HG02938 (cell line): ENCODE measurements at regions not wholly inside any gene's neighbourhood (a gene's known extent, or its start where the extent isn't known, plus 50 kb on each side); places are given as distances from the start of the nearest gene placed in this dataset.
A peak's percentile ranks its signal among the peaks of the same experiment; 100 is the strongest.
"Not testable (repeated sequence)": the region's sequence is repeated elsewhere in the genome, so short reads cannot be mapped to it uniquely, and the experiment has no call there.

Source experiments
- ATAC-seq: cut with Tn5 transposase; IDR thresholded peaks from one replicate; pipeline ENCODE4 v1.9.1; 2021; ENCODE audit warnings: mild to moderate bottlenecking, moderate library complexity; ENCODE audit not compliant: unreplicated experiment

DNA sequence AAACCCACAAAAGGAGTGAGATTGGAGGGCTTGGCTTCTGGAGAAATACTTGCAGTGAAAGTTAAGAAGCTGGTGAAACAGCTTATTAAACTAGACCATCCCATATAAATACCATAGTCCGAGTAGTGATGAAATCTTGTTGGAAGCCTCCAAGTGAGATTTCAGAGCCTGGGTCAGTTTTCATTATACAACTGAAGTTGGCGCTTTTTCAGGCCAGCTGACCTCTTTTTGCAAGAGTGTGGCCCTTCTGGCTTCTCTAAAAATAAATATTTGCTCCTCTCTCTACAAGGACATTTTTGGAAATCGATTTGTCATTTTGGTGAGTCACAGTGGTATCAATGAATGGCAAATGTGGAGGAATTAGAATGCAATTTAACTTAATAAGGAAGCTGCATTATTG is 51.2 kb upstream of the THRB start:
- no peak for ATAC-seq

DNA sequence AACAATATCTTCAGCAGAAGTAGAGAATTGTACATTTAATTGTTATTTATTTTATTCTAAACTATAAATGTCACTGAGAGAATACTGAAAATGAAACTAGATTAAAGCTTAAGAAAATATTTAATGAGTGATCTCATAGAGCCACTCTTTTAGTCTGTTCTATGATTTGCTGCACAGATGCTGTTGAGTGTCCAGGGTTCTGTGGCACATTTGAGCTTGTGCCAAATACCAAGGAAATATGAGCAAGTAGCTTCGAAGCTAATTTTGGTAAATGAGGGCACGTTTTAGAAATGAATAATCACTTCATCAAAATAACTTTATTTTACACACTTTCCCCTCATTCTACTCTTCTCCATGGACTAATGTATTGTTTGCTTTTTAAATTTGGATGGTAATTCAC is 53.6 kb upstream of the THRB start:
- ATAC-seq: no peak

GRCh38 chr3:24550588-24550987 is 55.9 kb upstream of the THRB start:
- no peak for ATAC-seq

DNA sequence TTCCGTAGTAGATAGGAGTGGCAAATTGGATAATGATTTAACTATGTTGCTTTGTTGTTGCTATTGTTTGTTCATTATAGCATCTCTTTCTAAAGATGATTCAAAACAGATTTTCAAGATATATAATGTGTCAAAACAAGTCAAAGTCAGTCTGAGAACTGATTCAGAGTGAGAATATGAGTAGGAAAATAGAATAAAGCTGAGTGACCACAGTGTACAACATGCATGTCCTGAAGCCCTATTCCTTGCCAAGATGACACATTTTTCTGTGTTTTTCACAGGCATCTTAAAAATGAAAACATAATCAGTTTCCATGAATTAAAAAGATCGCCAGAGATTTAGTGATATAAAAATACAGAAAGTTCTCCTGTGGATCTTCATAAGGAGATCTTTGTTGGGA is 57.0 kb upstream of the THRB start:
- no peak for ATAC-seq

DNA sequence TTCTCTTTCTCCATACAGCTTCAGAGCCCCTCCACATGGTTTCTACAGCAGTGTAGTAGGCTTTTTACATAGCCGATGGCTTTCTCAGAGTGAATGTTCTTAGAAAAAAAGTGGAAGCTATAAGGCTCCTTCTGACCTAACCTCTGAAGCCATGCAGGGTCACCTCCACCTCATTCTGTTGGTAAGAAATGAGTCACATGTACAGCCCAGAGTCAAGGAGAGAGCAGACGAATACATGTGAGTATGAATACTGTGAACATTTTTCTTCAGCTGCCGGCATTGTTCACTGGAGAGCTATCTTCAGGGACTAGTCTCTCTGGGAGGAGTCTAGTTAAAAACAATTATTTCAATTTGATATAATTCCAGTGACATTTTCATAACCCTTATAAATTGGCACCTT is 68.2 kb upstream of the THRB start:
- ATAC-seq: peak; percentile 70

DNA sequence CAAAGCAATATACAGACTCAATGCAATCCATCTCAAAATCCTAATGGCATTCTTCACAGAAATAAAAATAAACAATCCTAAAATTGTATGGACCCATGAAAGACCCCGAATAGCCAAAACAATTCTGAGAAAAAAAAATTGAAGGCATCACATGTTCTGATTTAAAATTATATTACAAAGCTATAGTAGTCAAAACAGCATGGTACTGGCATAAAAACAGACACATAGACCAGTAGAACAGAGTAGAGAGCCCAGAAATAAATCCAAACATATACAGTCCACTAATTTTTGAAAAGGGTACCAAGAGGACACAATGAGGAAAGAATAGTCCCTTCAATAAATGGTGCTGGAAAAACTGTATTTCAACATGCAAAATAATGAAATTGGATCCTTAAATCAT is 70.4 kb upstream of the THRB start:
- ATAC-seq: no peak

DNA sequence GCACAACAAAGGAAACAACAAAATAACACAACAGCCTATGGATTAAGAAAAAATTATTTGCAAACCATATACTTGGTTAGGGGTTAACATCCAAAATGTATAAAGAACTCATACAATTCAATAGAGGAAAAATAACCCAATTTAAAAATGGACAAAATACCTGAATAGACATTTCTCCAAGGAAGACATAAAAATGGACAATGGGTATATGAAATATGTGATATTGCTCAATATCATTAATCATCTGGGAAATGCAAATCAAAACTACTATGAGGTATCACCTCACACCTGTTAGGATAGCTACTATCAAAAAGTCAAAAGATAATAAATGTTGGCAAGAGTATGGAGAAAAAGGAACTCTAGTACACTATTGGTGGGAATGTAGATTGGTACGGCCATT is 71.0 kb upstream of the THRB start:
- no peak for ATAC-seq

- ATAC-seq: no peak
Measured at GRCh38 chr3:24566927-24567326, 72.3 kb upstream of the THRB start.

DNA sequence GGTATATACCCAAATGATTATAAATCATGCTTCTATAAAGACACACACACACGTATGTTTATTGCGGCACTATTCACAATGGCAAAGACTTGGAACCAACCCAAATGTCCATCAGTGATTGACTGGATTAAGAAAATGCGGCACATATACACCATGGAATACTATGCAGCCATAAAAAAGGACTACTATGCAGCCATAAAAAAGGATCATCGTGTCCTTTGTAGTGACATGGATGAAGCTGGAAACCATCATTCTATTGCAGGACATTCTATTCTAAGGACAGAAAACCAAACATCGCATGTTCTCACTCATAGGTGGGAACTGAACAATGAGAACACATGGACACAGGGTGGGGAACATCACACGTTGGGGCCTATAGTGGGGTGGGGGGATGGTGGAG is 77.8 kb upstream of the THRB start:
- ATAC-seq: not testable (repeated sequence)

GRCh38 chr3:24573576-24573975 is 78.9 kb upstream of the THRB start:
- no peak for ATAC-seq

DNA sequence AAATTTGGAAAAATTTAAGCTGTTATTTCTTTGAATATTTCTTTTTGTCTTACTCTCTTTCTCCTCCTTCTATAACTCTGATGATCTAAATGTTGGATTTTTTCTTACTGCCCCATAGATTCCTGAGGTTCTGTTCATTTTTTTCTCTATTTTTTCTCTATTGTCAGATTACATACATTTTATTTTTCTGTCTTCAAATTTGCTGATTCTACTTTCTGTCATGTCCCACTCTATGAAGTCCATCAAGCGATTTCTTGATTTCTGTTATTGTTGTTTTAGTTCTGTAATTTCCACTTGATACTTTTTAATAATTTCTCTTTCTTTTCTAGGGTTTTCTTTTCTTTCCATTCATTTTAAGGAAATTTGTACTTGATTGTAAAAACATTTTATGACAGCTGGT is 83.7 kb upstream of the THRB start:
- no peak for ATAC-seq

DNA sequence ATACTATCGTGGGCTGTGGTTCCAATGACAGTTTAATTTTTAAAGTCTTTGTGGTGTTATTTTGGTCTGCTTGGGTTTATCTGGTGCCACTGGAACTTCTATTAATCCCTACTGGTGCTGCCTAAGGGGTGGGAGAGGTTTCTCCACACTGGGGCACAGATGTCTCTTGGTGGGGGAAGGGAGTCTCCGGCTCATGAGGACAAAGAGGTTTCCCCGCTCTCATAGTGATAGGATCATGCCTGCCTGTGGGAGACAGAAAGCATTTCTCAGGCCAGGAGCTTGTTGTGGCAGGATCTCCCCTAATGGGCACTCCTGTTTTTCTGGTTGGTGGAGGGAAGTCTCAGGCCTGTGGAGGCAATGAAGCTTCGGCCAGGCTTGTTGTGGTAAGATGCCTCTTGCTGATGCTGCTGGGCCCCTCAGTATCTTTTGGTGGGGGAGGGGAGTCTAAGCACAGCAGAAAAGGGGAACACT is 84.3 kb upstream of the THRB start:
- ATAC-seq: no peak

- no peak for ATAC-seq
Measured at GRCh38 chr3:24582431-24583403, 88.1 kb upstream of the THRB start.

- ATAC-seq: no peak
Measured at GRCh38 chr3:24586920-24587319, 92.3 kb upstream of the THRB start.

DNA sequence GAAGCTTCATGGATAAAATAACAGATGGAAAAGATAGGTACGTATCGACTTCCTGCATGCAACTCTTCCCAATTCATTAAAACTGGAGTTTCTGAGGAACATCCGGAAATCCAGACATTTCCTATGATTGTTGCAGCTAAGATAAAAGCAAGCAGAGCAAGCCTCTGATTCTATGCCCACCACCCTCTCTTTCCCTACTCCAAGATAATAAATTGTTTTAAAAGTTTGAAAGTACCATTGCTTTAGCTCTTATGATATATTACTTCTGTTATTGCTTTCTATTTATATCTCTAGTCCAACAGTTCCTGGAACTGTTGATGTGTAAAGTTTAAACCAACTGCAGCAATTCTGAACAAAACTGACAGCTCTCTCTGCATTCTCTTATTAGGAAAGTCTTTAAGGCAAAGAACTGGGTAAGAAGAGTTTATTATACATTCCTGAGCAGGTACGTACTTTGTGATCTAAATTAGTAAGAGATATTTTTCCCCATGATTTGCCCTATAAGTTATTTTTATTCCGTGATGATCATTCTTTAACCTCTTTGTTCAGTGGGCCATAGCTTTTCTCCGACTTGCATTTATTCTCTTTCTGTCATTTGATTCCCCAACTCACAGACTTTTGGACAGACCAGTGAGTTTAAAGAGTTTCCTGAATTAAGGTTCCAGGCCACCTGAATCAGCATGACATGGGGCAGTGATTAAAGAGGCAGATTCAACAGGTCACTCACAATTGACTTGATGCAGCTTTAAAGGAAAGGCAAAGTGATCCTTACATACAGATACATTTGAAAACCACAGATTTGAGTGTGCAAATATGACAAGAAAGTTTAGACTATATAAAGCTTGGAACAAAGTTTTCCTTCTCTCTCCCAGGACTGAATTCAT is 94.2 kb upstream of the THRB start:
- ATAC-seq: no peak

- no peak for ATAC-seq
Measured at GRCh38 chr3:24589513-24589851, 94.8 kb upstream of the THRB start.

- no peak for ATAC-seq
Measured at GRCh38 chr3:24589931-24590880, 95.6 kb upstream of the THRB start.

DNA sequence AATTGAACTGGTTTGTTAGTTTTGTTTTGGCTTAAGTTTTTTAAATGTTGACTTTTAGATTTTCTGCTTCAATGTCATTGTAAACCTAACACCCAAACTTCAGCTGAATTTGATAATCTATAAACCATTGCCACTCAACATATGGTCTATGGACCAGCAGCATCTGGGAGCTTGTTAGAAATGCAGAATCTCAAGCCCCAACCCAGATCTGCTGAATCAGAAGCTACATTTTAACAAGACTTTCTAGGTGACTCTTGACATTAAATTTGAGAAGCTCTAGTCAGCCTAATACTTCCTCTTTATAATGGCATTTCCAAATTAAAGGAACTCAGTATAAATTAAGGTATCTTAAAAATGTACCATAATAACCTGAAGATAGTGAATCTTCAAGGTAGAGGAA is 96.5 kb upstream of the THRB start:
- ATAC-seq: no peak

DNA sequence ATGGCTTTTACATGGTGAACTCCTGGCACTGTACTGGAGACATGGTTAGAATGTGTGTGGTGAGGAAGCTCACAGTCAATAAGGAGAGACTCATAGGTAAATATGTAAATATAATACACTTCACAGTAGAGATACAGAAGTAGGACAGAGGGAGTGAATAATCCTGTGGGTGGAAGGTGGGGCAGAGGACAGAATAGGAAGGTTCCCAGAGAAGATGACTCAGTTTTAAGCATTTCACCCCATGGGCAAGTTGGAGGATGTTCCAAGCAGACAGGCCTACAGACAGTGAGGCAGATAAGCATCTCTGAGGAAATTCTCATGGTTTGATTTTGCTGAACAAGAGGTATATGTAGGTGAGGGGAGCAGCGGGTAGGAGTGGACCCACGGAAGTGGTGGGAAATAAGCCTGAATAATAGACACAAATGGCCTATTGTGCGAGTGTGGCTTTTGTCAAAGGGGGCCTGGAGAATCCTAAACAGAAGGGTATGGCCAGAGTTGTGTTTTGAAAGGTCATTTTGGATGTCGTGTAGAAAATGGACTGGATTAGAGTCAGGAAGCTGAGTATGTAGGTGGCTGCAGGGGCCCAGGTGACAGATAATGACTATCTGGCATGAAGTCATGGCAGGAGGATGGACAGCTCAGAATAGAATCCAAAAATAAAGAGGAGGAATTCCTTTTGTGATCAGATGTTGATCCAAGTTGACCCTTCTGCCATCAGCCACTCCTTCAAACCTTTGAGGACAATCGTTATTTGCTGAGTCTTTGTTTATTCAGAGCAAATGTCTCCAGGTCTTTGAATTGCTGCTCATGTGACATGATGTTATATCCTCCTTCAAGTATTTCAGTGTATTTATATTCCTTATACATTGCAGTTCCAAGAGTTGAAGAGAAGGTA is 97.3 kb upstream of the THRB start:
- ATAC-seq: no peak

- ATAC-seq: no peak
Measured at GRCh38 chr3:24594161-24594560, 99.5 kb upstream of the THRB start.
